H9 (cell line): ENCODE measurements at regions not wholly inside any gene's neighbourhood (a gene's known extent, or its start where the extent isn't known, plus 50 kb on each side); places are given as distances from the start of the nearest gene placed in this dataset.

Experiments used
- DNase-seq: peaks from one replicate; pipeline ENCODE4 v3.0.0-alpha.2; 2017
- H2AFZ ChIP-seq: one replicate; pipeline ENCODE4 v1.6.1; 2013; ENCODE audit warnings: mild to moderate bottlenecking, low read length, control low read depth, moderate library complexity
- H2AK5ac ChIP-seq: 2 replicates; pipeline ENCODE4 v1.6.1; 2013; ENCODE audit warnings: low read length, control low read depth, mixed read lengths; ENCODE audit not compliant: insufficient read length
- H2BK120ac ChIP-seq: one replicate; pipeline ENCODE4 v1.6.1; 2013; ENCODE audit warnings: low read depth, mild to moderate bottlenecking, low read length, control low read depth, inconsistent platforms; ENCODE audit not compliant: poor library complexity, severe bottlenecking
- H2BK12ac ChIP-seq: 2 replicates; pipeline ENCODE4 v1.6.1; 2013; ENCODE audit warnings: low read length, control low read depth, mixed read lengths, low read depth; ENCODE audit not compliant: insufficient read length
- H2BK15ac ChIP-seq: 2 replicates; pipeline ENCODE4 v1.6.1; 2013; ENCODE audit warnings: low read depth, low read length, control low read depth
- H2BK20ac ChIP-seq: one replicate; pipeline ENCODE4 v1.6.1; 2013; ENCODE audit warnings: low read depth, mild to moderate bottlenecking, low read length, control low read depth, inconsistent platforms; ENCODE audit not compliant: poor library complexity, severe bottlenecking
- H2BK5ac ChIP-seq: 2 replicates; pipeline ENCODE4 v1.6.1; 2013; ENCODE audit warnings: low read length, control low read depth, mixed read lengths; ENCODE audit not compliant: insufficient read length
- H3K14ac ChIP-seq: 2 replicates; pipeline ENCODE4 v1.6.1; 2013; ENCODE audit warnings: low read length, control low read depth; ENCODE audit not compliant: insufficient read depth
- H3K18ac ChIP-seq: 2 replicates; pipeline ENCODE4 v1.6.1; 2013; ENCODE audit warnings: low read depth, mild to moderate bottlenecking, mixed read lengths, low read length, control low read depth; ENCODE audit not compliant: insufficient read length
- H3K23ac ChIP-seq: 2 replicates; pipeline ENCODE4 v1.6.1; 2013; ENCODE audit warnings: low read length, control low read depth, mixed read lengths, low read depth; ENCODE audit not compliant: insufficient read length
- H3K23me2 ChIP-seq: 2 replicates; pipeline ENCODE4 v1.6.1; 2013; ENCODE audit warnings: low read depth, mild to moderate bottlenecking, mixed read lengths, low read length, control low read depth; ENCODE audit not compliant: insufficient read length, poor library complexity, severe bottlenecking
- H3K27ac ChIP-seq: 2 replicates; pipeline ENCODE4 v1.5.1; 2013; ENCODE audit warnings: low read length, control low read depth, mixed read lengths, low read depth; ENCODE audit not compliant: insufficient read length
- H3K27me3 ChIP-seq: 2 replicates; pipeline ENCODE4 v1.6.1; 2013; ENCODE audit warnings: low read length, control low read depth, inconsistent platforms; ENCODE audit not compliant: insufficient read depth
- H3K4ac ChIP-seq: 2 replicates; pipeline ENCODE4 v1.6.1; 2013; ENCODE audit warnings: low read depth, mild to moderate bottlenecking, control low read depth, inconsistent platforms, low read length, moderate library complexity
- H3K4me1 ChIP-seq: 2 replicates; pipeline ENCODE4 v1.6.1; 2013; ENCODE audit warnings: low read length, control low read depth, inconsistent platforms; ENCODE audit not compliant: insufficient read depth
- H3K4me2 ChIP-seq: 2 replicates; pipeline ENCODE4 v1.6.1; 2013; ENCODE audit warnings: low read length, control low read depth, mixed read lengths; ENCODE audit not compliant: insufficient read length, insufficient read depth
- H3K56ac ChIP-seq: 2 replicates; pipeline ENCODE4 v1.6.1; 2013; ENCODE audit warnings: low read depth, mild to moderate bottlenecking, mixed read lengths, low read length, control low read depth; ENCODE audit not compliant: insufficient read length
- H3K79me1 ChIP-seq: 2 replicates; pipeline ENCODE4 v1.6.1; 2013; ENCODE audit warnings: low read depth, mild to moderate bottlenecking, moderate library complexity, low read length, control low read depth, inconsistent platforms; ENCODE audit not compliant: insufficient read depth, poor library complexity, severe bottlenecking
- H3K79me2 ChIP-seq: 2 replicates; pipeline ENCODE4 v1.6.1; 2013; ENCODE audit warnings: low read length, control low read depth, inconsistent platforms; ENCODE audit not compliant: insufficient read depth
- H3K9ac ChIP-seq: 2 replicates; pipeline ENCODE4 v1.6.1; 2013; ENCODE audit warnings: low read length, control low read depth, mixed read lengths; ENCODE audit not compliant: insufficient read length; ENCODE audit errors: extremely low read depth
- H3K9me3 ChIP-seq: one replicate; pipeline ENCODE4 v1.6.1; 2013; ENCODE audit warnings: low read depth, low read length, inconsistent platforms; ENCODE audit not compliant: control insufficient read depth
- H3T11ph ChIP-seq: one replicate; pipeline ENCODE4 v1.6.1; 2013; ENCODE audit warnings: mild to moderate bottlenecking, low read length, control low read depth, inconsistent platforms
- H4K20me1 ChIP-seq: one replicate; pipeline ENCODE4 v1.6.1; 2013; ENCODE audit not compliant: control insufficient read depth, insufficient read length, insufficient read depth
- H4K5ac ChIP-seq: 2 replicates; pipeline ENCODE4 v1.6.1; 2013; ENCODE audit warnings: low read depth, mild to moderate bottlenecking, mixed read lengths, low read length, control low read depth; ENCODE audit not compliant: insufficient read length
- H4K8ac ChIP-seq: replicated peaks from 2 replicates; pipeline ENCODE4 v1.6.1; 2013; ENCODE audit warnings: low read length, control low read depth, mixed read lengths, low read depth; ENCODE audit not compliant: insufficient read length
- H4K91ac ChIP-seq: 2 replicates; pipeline ENCODE4 v1.6.1; 2013; ENCODE audit warnings: low read depth, mild to moderate bottlenecking, moderate library complexity, mixed read lengths, low read length, control low read depth; ENCODE audit not compliant: insufficient read length
- H3K27ac Mint-ChIP-seq, 3 experiments: 2 replicates in 2 of 3; 3 replicates in 1 of 3; pipeline ENCODE4 v1.8.0; 2020 to 2021; ENCODE audit warnings: mixed read lengths in 3 of 3, mild to moderate bottlenecking in 1 of 3, moderate library complexity in 1 of 3
- H3K27me3 Mint-ChIP-seq: 2 replicates; pipeline ENCODE4 v1.8.0; 2021; ENCODE audit warnings: low read depth, mild to moderate bottlenecking, moderate library complexity, mixed read lengths
- H3K36me3 Mint-ChIP-seq, 3 experiments: 2 replicates in 2 of 3; 3 replicates in 1 of 3; pipeline ENCODE4 v1.8.0; 2020 to 2021; ENCODE audit warnings: low read depth in 3 of 3, mixed read lengths in 3 of 3; ENCODE audit not compliant: insufficient read depth in 1 of 3
- H3K4me1 Mint-ChIP-seq, 2 experiments: 2 replicates each; pipeline ENCODE4 v1.8.0; 2020; ENCODE audit warnings: mixed read lengths in 2 of 2
- H3K4me3 Mint-ChIP-seq, 2 experiments: 2 replicates in 1 of 2; 3 replicates in 1 of 2; pipeline ENCODE4 v1.8.0; 2020 to 2021; ENCODE audit warnings: mild to moderate bottlenecking in 2 of 2, mixed read lengths in 2 of 2, moderate library complexity in 1 of 2
- H3K9me3 Mint-ChIP-seq, 2 experiments: 2 replicates in 1 of 2; 3 replicates in 1 of 2; pipeline ENCODE4 v1.8.0; 2020; ENCODE audit warnings: mild to moderate bottlenecking in 2 of 2, mixed read lengths in 2 of 2, moderate library complexity in 1 of 2
- WGBS: extraction: QIAGEN DNeasy Blood & Tissue Kit; methylation state at CpG from one replicate; pipeline ENCODE4 v1.1.7; 2013; ENCODE audit warnings: missing lambda C conversion rate, low lambda C conversion rate, mixed read lengths; ENCODE audit not compliant: insufficient read length; ENCODE audit errors: extremely low coverage; 5-methylcytosine and 5-hydroxymethylcytosine counted together
- TF ChIP-seq, protein P1 (sequence below): fragments of 200-600 bp; sonication (generic); conservative IDR thresholded peaks from 3 replicates; pipeline ENCODE4 v1.8.0; 2021; ENCODE audit warnings: antibody characterized with exemption, mild to moderate bottlenecking

DNA sequence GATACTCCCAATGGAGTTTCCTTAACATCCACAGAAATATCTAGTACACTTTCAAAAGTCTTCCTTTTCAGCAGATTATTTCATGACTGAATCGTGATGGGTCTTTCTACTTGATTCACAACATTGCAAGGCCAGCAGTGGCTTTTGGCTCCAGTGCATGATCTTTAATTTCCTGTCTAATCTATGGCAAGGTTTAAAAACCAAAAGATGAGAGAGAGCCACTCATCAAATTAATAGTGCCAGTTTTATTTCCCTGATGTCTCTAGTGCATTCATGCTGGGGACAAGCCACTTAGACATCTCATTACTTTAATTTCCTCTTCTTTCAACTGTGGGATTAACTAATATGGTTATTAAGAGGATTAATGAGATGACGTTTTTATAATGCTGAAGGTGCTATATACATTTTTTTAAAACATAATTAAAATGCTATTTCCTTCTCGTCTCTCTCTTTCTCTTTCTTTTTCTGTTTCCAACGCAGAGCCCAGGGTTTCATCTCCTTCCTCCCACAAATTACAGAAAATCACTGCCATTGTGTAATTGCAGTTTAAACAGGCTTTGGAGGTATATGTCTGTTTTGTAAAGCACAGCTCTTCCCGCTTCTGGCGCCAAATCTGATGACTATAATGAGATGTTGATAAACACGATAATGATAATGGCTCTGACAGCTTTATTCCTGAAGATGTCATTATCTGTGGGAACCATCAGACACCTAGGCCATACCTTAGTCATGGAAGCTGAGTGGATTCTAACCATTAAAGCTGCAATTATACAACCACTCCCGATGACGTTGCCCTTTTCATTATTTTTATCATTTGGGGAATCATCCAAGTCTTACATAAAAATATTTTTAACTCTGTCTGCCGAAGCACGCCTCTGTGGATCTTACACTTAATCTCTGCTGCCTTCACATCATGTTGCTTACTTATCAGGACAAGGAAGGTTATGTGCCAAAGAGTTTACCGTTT is 103.1 kb upstream of the PPM1H start:
- no peak overlapping the region for H3K9ac ChIP-seq
- no peak overlapping the region for H4K91ac ChIP-seq
- H3K23me2 ChIP-seq: no peaks in the 10 kb centered on the region
- H2AK5ac ChIP-seq: no peak overlapping the region
- H3K4ac ChIP-seq: no peak overlapping the region
- no peaks in the 10 kb centered on the region for H3K79me2 ChIP-seq
- H4K8ac ChIP-seq: no peak overlapping the region
- no peak for DNase-seq
- no peak overlapping the region for H3K4me2 ChIP-seq
- H3K4me1 ChIP-seq: 0 out of 2 replicates have a peak, but pooled peaks cover 3% of the 10 kb centered on the region
- Mint-ChIP-seq H3K4me1 (peaks cover 0 to 4% of the 10 kb centered on the region in 2 experiments; a peak in 3 of 4 replicates), H3K9me3 (0 out of 5 replicates have a peak, but pooled peaks cover 0 to 4% of the 10 kb centered on the region in 2 experiments), H3K36me3 (no peaks in the 10 kb centered on the region), H3K27ac (no peak overlapping the region), H3K27me3 (no peaks in the 10 kb centered on the region), H3K4me3 (no peak overlapping the region)
- no peak overlapping the region for H3K14ac ChIP-seq
- no peaks in the 10 kb centered on the region for H3K9me3 ChIP-seq
- H3K27ac ChIP-seq: no peak overlapping the region
- WGBS: no CpG with 5 or more reads among the region's 12 CpGs
- H4K20me1 ChIP-seq: no peaks in the 10 kb centered on the region
- H4K5ac ChIP-seq: no peak overlapping the region
- TF ChIP-seq, protein P1, sequence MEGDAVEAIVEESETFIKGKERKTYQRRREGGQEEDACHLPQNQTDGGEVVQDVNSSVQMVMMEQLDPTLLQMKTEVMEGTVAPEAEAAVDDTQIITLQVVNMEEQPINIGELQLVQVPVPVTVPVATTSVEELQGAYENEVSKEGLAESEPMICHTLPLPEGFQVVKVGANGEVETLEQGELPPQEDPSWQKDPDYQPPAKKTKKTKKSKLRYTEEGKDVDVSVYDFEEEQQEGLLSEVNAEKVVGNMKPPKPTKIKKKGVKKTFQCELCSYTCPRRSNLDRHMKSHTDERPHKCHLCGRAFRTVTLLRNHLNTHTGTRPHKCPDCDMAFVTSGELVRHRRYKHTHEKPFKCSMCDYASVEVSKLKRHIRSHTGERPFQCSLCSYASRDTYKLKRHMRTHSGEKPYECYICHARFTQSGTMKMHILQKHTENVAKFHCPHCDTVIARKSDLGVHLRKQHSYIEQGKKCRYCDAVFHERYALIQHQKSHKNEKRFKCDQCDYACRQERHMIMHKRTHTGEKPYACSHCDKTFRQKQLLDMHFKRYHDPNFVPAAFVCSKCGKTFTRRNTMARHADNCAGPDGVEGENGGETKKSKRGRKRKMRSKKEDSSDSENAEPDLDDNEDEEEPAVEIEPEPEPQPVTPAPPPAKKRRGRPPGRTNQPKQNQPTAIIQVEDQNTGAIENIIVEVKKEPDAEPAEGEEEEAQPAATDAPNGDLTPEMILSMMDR: no peak
- no peak overlapping the region for H2BK120ac ChIP-seq
- no peaks in the 10 kb centered on the region for H3K27me3 ChIP-seq
- H2BK15ac ChIP-seq: no peak overlapping the region
- H2BK5ac ChIP-seq: no peak overlapping the region
- no peak overlapping the region for H3T11ph ChIP-seq
- no peaks in the 10 kb centered on the region for H3K79me1 ChIP-seq
- no peak overlapping the region for H3K56ac ChIP-seq
- H2BK20ac ChIP-seq: no peak overlapping the region
- H2AFZ ChIP-seq: no peak overlapping the region
- H3K23ac ChIP-seq: no peak overlapping the region
- no peak overlapping the region for H2BK12ac ChIP-seq
- H3K18ac ChIP-seq: no peak overlapping the region
